Right cardiac atrium (tissue), 5 donors: ENCODE measurements at regions not wholly inside any gene's neighbourhood (a gene's known extent, or its start where the extent isn't known, plus 50 kb on each side); places are given as distances from the start of the nearest gene placed in this dataset.

Source experiments
- ATAC-seq, 2 donors: fragments of 200-7000 bp; cut with Tn5 transposase; one replicate each; pipeline versions ENCODE4 v1.8.0 to v1.9.1; 2020; ENCODE audit warnings: moderate library complexity in 2 of 2, mild to moderate bottlenecking in 1 of 2
- DNase-seq, 3 donors: peaks; one replicate each; pipeline ENCODE4 v3.0.0-alpha.2; 2020
- H3K27ac ChIP-seq: one replicate; pipeline ENCODE4 v1.5.1; 2013; ENCODE audit warnings: mild to moderate bottlenecking, low read length, control low read depth, moderate library complexity
- H3K27me3 ChIP-seq: one replicate; pipeline ENCODE4 v1.6.1; 2013; ENCODE audit not compliant: control insufficient read depth, insufficient read depth
- H3K4me1 ChIP-seq: one replicate; pipeline ENCODE4 v1.6.1; 2013; ENCODE audit warnings: low read length; ENCODE audit not compliant: control insufficient read depth, insufficient read depth
- H3K4me3 ChIP-seq: one replicate; pipeline ENCODE4 v1.5.1; 2013; ENCODE audit warnings: low read length, control low read depth
- H3K9me3 ChIP-seq: one replicate; pipeline ENCODE4 v1.6.1; 2013; ENCODE audit warnings: low read length; ENCODE audit not compliant: control insufficient read depth
- WGBS: extraction: QIAGEN DNeasy Blood & Tissue Kit; methylation state at CpG from one replicate; pipeline ENCODE4 v1.1.7; 2013; 5-methylcytosine and 5-hydroxymethylcytosine counted together
- intact Hi-C, 4 donors: fragments of 100-400 bp; cut with DNase I; formaldehyde crosslinking; loops; one replicate each; pipeline versions ENCODE4 v1.11.0 to v1.14.0; 2022 to 2023
- donor health status: healthy with polysubstance abuse.
- donor health status: DM: no; HTN: yes; CAD: no.
- donor health status: DM: no; HTN: no; CAD: no.
- donor health status: DM: no; HTN: yes; CAD: no; lungs with severe emphysema.
- donor health status: DM: yes; HTN: yes; CAD: no.

DNA sequence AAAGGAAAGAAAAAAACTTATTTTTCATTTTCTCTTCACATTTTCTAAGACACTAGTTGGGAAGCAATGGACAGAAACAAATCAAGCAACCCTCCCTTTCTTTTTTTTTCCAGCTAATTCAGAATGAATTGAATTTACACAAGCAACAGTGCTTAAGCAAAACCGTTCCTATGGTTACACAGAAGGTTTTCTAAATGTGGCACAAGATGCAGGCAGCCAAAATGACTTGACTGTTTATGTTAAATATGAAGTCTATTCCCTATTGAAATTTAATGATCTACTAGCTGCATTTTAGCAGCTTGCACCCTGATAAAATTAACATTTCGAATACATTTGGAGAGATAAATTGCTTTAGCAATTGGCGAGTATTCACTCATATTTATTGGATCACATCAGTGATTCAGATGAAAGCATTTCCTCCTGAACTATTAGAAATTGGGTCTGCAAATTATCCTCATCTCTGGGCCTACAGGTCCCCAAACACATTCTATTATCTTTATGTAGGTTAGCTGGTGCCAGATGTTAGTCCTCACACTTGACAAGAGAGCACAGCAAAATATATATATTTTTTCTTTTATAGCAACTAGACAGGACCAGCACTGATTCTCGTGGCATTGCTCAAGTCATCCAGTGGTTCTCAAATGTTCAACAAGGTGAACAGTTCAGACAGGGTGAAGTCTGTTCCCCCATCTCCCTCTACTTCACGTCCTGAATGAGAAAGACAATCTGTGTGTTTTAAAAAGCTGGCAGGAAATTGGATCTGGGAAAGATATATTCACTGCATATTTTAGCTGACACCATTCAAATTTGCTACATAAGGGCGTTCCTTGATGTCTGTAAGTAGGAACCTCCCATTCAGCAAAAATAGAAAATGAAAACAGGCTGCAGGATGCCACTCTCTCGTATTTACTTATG lies 463.6 kb upstream of the KCNMB2 start:
- Histone ChIP-seq H3K4me1 (no peaks in the 10 kb centered on the region), H3K27me3 (no peaks in the 10 kb centered on the region), H3K4me3 (no peak overlapping the region), H3K9me3 (no peaks in the 10 kb centered on the region), H3K27ac (no peak overlapping the region)
- no peak for ATAC-seq
- WGBS: 59% methylated on average over 7 of the region's 7 CpGs
- intact Hi-C loops: no loop called here
- no peak for DNase-seq

DNA sequence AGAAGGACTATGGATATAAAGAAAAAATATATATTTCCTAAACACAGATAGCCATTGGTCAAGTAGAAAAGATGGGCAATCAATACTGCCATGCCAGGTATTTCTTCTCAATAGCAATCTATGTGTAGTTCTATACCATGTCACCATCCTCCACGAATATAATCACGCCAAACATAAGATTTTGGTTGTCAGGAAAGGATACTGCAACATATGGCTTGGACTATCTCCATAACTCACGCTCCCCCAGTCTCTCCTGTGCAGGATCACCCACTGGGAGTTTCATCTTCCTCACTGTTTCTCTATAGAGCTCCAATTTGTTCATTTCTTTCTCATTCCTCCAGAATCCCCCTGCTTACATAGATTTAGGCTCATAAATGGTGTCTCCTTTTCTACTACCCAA lies 462.9 kb upstream of the KCNMB2 start:
- ATAC-seq (no peak), DNase-seq (no peak)
- Histone ChIP-seq H3K27me3 (no peaks in the 10 kb centered on the region), H3K4me3 (no peak overlapping the region), H3K4me1 (no peaks in the 10 kb centered on the region), H3K9me3 (no peaks in the 10 kb centered on the region), H3K27ac (no peak overlapping the region)
- WGBS: 86% methylated on average over 3 of the region's 3 CpGs
- intact Hi-C loops: no loop called here

DNA sequence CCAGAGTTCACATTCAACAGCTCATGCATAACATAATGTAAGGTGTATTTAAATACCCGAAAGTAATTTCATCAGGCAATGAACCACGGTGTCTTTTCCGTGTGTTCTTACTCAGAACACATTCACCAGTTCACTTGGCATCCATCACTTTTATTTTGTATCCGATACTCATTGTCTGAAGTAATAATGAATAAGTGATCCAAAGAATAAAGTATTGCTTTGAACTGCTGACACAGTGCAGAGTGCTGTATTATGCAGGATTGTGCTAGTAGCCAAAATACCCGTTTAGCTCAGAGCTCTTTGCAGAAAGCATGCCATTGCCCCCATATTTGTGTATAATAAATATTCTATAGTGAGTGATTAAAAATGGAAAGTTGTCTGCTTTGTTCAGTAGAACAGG lies 460.9 kb upstream of the KCNMB2 start:
- Histone ChIP-seq H3K4me3 (no peak overlapping the region), H3K9me3 (no peaks in the 10 kb centered on the region), H3K27ac (no peak overlapping the region), H3K4me1 (no peaks in the 10 kb centered on the region), H3K27me3 (no peaks in the 10 kb centered on the region)
- 86% methylated on average over 5 of the region's 5 CpGs for WGBS
- intact Hi-C loops: no loop called here
- no peak for ATAC-seq
- DNase-seq: no peak

DNA sequence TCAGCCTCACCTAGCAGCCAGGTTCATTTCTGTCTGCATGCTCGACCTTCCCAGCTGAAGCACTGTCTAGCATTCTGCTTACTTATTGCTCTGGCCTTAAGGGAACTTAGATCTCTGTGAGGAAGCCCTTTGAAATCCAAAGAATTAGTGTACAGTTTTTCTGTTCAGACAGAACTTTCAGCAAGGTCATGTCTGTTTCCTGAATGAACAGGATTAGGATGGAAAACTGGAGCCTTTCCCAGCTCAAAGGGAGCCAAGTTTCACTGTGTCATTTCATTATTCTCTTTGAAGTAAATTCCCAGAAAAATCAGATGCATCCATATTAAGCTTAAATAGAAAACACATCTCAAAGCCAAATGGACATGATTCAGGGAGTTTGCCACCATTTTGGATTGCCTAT lies 457.3 kb upstream of the KCNMB2 start:
- intact Hi-C loops: no loop called here
- peak; percentile 74 to 92 for ATAC-seq
- no peak overlapping the region for H3K4me3 ChIP-seq
- peak in 1 of 3 donors; percentile 34 for DNase-seq
- H3K4me1 ChIP-seq: peaks cover 2% of the 10 kb centered on the region
- no peak overlapping the region for H3K27ac ChIP-seq
- no peaks in the 10 kb centered on the region for H3K27me3 ChIP-seq
- 36% methylated on average over 1 of the region's 1 CpG for WGBS
- no peaks in the 10 kb centered on the region for H3K9me3 ChIP-seq

DNA sequence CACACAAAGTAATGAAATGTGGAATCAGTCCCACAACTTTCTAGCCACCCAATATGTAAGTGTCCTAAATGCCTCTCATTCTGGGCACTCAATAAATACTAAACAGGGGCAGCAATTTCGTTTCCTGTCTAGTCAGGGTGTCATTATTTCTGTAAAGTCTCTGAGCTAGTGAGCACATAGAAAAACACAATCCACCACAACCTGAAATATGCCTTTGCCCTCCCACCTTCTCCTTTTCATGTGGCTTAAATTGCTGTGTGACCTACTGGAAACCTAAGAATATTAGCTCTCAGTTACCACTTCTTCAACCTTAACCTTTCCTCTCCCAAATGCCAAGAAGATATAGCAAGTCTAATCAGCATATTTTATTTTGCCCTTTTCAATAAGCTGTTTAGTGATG lies 456.3 kb upstream of the KCNMB2 start:
- intact Hi-C loops: loop anchor here in 1 of 4 donors (10.0 kb wide), 1 partner anchor 245 kb away; no protein-coding TSS in a partner anchor

DNA sequence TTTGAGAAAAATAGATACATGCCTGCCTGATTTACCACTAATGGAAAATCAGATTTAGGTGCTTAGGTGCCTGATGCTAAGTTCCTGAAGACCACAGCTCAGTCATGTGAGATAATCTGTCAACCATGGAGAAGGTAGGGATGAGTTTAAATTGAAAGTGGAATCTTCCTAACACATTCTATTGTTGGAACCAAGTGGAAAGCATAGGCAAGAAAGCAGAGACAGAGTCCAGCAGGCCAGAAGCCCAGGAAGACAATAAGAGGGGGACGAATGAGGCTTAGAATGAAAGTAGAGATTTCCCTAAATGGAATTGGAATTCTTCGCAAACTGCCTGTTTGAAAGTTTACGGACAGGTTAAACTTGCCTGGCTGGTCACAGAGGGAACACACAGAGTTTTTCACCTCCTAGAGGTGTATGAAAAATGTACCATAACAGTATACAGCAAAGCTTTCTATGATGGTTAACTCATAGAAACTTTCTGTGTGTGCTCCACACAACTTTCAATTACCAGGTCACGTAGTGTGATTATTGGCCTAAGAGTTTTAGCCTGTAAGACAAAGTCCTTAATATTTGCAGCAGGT lies 453.8 kb upstream of the KCNMB2 start:
- H3K4me1 ChIP-seq: peaks cover 8% of the 10 kb centered on the region
- DNase-seq (no peak), ATAC-seq (no peak)
- intact Hi-C loops: loop anchor here in 1 of 4 donors (10.0 kb wide), 1 partner anchor 242 kb away; no protein-coding TSS in a partner anchor
- 78% methylated on average over 4 of the region's 4 CpGs for WGBS
- H3K27ac ChIP-seq: no peak overlapping the region
- H3K9me3 ChIP-seq: no peaks in the 10 kb centered on the region
- H3K4me3 ChIP-seq: no peak overlapping the region
- H3K27me3 ChIP-seq: no peaks in the 10 kb centered on the region

More for the DNA sequence above, 456.3 kb upstream of the KCNMB2 start:
- Histone ChIP-seq H3K9me3 (no peaks in the 10 kb centered on the region), H3K27ac (no peak overlapping the region), H3K4me3 (no peak overlapping the region), H3K27me3 (no peaks in the 10 kb centered on the region), H3K4me1 (peaks cover 2% of the 10 kb centered on the region)
- ATAC-seq (no peak), DNase-seq (no peak)
- 72% methylated on average over 1 of the region's 1 CpG for WGBS

DNA sequence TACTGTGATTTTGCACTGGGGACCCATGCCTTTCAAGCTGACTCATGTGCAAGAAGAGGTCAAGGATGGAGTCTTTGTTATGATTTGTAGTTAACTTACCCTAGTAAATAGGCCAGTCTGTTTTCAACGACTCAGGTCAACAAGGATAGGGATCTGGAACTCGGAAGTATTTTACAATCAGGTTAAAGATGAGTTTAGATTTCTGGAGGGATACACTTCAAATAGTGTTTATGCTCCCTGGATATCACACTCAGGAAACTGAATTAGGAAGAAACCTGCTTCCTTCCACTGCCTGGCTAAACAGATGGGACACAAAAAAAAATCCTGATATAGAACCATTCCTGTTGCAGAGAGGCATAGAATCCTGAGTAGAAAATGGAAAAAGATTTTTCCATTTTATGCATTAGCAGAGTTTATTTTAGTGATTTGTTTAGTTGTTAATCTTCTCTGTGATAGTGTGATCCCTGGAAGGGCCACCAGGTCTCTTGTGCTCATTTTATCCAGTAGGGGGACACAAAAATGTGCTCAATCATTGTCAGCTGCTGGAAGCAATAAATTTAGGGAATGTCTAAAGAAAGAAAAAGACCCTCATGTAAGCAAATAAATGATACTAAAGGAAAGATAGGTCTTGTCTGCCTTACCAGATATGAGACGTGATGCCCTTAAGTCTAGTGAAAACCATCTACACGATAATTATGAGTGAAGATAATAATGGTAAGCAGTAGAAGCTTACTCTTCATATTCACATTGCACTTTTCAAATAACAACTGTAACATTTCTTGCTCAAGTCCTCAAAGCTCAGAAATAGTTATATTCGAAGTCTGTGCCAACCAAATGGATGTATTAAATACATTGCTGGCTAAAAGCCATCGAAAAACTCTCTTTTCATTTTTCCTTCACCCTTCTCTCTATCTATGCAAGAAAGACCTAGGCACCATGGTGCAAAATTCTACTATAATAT lies 452.1 kb upstream of the KCNMB2 start:
- peak; percentile 52 to 56 for ATAC-seq
- WGBS: 37% methylated on average over 6 of the region's 6 CpGs
- DNase-seq: no peak
- Histone ChIP-seq H3K27me3 (no peaks in the 10 kb centered on the region), H3K27ac (no peak overlapping the region), H3K4me1 (peaks cover 8% of the 10 kb centered on the region), H3K9me3 (no peaks in the 10 kb centered on the region), H3K4me3 (no peak overlapping the region)
- intact Hi-C loops: loop anchor here in 1 of 4 donors (10.0 kb wide), 1 partner anchor 241 kb away; no protein-coding TSS in a partner anchor

DNA sequence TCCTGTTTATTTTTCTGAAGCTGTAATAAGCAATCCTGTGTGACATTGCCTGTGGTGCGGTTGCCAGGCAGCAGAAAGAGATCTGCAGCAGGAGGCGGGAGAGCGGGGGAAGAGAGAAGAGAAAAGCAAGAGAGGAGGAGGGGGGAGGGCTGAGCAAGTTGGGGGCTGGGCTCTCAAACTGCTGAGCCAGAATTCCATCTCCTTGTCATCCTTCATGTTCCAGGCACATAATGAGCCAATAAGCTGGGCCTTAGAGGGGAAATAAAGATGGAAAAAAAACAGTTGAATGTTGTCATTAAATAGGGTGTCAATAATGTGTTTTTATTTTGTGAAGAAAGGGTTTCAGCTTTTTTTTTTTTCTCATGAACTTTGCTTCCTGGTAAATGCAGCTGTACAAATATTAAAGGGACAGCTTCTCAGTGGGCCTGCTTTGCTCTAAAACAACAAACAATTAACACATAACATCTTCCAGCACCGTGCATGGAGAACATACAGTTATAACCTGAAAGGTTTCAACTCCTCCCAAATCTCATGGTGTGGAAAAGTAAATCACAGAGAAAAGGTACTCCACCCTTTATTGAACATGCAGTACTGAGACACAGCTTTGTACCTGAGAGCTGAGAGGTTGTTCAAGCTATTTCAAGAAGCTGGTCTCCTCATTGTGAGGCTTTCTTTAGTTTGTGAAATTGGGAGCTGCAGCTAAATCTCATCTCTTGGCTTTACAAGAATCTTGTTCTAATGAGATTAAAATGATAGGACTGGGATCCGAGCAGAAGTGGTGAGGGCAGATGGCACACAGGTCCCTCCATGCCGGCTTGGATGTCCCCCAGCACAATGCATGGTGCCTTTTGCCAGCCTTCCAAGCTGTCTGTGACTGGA lies 451.1 kb upstream of the KCNMB2 start:
- DNase-seq: peak; percentile 75 to 91 (median 89)
- peak; percentile 93 to 95 for ATAC-seq
- peaks cover 8% of the 10 kb centered on the region for H3K4me1 ChIP-seq
- H3K9me3 ChIP-seq: no peaks in the 10 kb centered on the region
- no peaks in the 10 kb centered on the region for H3K27me3 ChIP-seq
- no peak overlapping the region for H3K4me3 ChIP-seq
- intact Hi-C loops: loop anchor here in 1 of 4 donors (10.0 kb wide), 1 partner anchor 240 kb away; no protein-coding TSS in a partner anchor
- peak overlapping the region; percentile 67 for H3K27ac ChIP-seq
- 21% methylated on average over 6 of the region's 6 CpGs for WGBS

DNA sequence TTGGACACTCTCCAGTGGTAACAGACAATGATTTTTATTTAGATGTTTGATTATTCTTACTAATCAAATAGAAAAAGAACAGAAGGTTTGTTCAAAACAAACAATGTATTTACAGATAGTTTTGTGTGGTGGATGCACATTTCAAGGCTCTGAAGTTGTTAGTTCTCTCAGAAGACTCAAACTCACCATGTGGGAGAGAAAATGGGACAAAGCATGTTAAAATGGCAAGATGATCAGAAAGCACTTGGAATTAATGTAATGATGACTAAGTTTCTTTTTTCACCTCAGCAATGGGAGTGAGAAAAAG lies 450.5 kb upstream of the KCNMB2 start:
- DNase-seq (no peak), ATAC-seq (no peak)
- peaks cover 8% of the 10 kb centered on the region for H3K4me1 ChIP-seq
- no peak overlapping the region for H3K4me3 ChIP-seq
- no peaks in the 10 kb centered on the region for H3K9me3 ChIP-seq
- H3K27ac ChIP-seq: peak overlapping the region; percentile 67
- intact Hi-C loops: loop anchor here in 1 of 4 donors (10.0 kb wide), 1 partner anchor 239 kb away; no protein-coding TSS in a partner anchor
- no peaks in the 10 kb centered on the region for H3K27me3 ChIP-seq
